GM18498 (cell line): ENCODE measurements at regions not wholly inside any gene's neighbourhood (a gene's known extent, or its start where the extent isn't known, plus 50 kb on each side); places are given as distances from the start of the nearest gene placed in this dataset.

ENCODE experiments used
- ATAC-seq: cut with Tn5 transposase; IDR thresholded peaks from one replicate; pipeline ENCODE4 v1.9.1; 2021; ENCODE audit warnings: mild to moderate bottlenecking, moderate library complexity; ENCODE audit not compliant: unreplicated experiment

- ATAC-seq = no peak
Observed at GRCh38 chr5:51902512-51902911, 519.3 kb downstream of the ISL1 start.

GRCh38 chr5:51908215-51908614 lies 525.0 kb downstream of the ISL1 start:
- ATAC-seq = no peak

- ATAC-seq = no peak
Observed at GRCh38 chr5:51944500-51945125, 561.4 kb downstream of the ISL1 start.

GRCh38 chr5:51958473-51958872 lies 575.2 kb downstream of the ISL1 start:
- ATAC-seq = no peak

- no peak for ATAC-seq
Observed at GRCh38 chr5:51960617-51961121, 577.4 kb downstream of the ISL1 start.

- ATAC-seq = no peak
Observed at GRCh38 chr5:51961154-51961562, 577.9 kb downstream of the ISL1 start.

GRCh38 chr5:51968756-51969155 lies 585.5 kb downstream of the ISL1 start:
- ATAC-seq = no peak

DNA sequence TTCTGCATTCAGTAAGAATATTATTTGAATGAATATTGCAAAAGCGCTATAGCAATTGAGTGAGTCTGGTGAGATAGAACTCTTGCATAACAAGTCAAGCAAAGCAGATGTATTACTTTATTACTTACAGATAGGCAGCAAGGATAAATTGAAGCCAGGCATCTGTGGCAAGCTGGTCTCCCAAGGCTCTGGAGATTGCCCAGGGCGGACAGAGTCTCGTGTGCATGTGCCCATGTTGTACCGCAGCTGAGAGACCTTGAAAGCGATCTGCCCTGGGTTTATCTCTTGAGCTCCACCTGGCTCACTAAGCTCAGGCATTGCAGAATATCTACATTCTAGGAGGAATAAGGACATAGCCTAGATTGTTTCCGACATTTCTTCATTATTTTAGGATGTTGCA lies 591.6 kb downstream of the ISL1 start:
- no peak for ATAC-seq

DNA sequence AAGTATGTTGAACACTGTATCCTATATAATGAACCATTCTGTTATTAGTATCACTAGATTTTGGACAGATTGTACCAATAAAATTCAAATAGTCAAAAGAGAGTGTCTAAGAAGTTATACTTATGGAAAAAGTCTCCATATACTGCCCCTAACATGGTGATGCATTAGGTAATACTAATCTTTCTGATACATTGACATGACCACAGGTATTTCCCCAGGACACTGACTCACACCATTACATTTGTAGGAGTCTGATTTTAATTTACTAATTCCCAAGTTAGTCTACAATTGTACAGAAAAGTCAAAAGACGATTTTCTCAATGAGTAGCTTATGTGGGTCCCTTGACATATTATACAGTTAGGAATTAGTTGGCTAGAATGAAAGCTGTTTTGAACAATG lies 593.8 kb downstream of the ISL1 start:
- no peak for ATAC-seq

DNA sequence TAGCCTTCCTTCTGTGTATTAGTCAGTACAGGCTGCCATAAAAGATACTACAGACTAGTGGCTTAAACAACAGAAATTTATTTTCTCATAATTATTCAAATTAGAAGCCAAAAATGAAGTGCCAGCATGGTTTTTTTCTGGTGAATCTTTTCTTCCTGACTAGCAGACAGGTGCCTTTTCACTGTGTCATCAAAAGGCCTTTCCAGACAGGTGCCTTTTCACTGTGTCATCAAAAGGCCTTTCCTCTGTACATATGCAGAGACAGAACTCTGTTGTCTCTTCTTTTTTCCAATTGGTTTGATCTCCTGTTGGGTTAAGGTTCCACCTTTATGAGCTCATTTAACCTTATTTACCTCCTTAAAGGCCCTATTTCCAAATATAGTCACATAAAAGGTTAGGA lies 599.9 kb downstream of the ISL1 start:
- no peak for ATAC-seq

GRCh38 chr5:51986733-51987132 lies 603.5 kb downstream of the ISL1 start:
- no peak for ATAC-seq

GRCh38 chr5:51987239-51987638 lies 604.0 kb downstream of the ISL1 start:
- ATAC-seq = no peak

- no peak for ATAC-seq
Observed at GRCh38 chr5:51987669-51988209, 604.5 kb downstream of the ISL1 start.

DNA sequence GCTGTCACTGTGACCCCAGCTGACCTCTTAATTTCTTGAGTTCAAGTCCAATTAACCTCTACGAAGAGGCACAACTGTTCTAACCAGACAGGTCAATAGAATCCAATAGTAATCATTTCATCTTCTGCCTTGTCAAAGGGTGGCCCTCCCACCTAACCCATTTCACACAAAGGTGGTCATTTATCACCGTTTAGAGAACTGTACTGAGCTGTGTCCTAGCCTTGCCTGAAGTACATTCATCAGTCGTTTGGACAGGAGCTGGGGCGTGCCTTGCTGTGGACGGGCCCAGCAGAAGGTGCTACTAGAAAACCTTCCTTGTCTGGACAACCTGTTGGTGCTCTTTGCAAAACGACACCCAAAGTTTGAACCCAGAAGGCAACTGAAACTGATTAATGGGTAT lies 605.4 kb downstream of the ISL1 start:
- no peak for ATAC-seq

DNA sequence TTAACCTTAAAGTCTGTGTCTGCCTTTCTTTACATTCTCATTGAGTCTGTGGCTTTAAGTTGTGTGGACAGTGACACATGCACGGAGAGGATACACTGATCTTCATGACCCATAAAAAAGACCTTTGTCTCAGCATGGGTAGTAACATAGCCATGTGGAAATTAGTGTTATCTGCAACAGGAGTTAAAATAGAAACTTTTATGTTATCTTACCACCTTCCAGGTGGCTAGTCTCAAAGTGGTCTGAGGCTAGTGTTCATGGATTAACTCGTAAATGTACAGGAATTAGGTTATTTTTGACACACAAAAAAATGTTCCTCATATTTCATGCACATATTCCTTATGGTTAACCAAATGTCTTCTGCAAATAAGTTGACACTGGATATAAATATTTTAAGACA lies 607.0 kb downstream of the ISL1 start:
- no peak for ATAC-seq

DNA sequence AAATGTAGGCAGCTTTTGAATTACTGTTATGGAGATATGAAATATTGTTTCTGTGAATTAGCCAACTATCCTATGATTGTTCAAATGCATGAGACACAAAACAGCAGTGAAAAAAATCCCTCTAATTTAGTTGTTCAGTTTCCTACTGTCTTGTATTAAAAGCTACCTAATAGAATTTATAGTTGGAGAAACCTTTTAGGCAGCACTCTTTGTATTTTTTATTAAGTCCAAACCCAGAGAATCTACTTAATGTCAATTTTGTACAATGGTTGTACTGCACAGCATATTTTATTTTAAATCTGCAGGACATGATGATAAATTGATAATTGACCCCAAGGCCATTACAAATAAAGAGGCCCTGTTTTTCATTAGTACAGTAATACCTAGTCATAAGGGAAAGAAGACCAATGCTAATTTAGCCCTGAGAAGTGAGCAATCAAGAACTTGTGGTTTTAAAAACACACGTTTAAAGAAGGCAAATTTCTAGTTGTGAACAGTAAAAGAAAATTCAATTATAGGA lies 607.5 kb downstream of the ISL1 start:
- ATAC-seq = no peak

DNA sequence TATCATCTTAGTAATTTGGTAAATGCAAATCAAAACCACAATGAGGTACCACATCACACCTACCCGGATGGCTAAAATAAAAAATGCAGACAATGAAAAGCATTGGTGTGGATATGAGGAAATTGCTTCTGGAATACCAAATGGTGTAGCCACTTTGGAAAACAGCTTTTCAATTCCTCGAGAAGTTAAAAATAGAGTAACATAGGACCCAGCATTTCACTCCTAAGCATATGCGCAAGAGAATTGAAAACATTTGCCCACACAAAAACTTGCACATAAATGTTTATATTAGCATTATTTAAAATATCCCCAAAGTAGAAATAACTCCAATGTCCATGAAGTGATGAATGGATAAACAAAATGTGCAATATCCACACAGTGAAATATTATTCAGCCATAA lies 608.7 kb downstream of the ISL1 start:
- no peak for ATAC-seq

- no peak for ATAC-seq
Observed at GRCh38 chr5:51995773-51996306, 612.6 kb downstream of the ISL1 start.

- ATAC-seq = no peak
Observed at GRCh38 chr5:51996356-51996861, 613.2 kb downstream of the ISL1 start.

DNA sequence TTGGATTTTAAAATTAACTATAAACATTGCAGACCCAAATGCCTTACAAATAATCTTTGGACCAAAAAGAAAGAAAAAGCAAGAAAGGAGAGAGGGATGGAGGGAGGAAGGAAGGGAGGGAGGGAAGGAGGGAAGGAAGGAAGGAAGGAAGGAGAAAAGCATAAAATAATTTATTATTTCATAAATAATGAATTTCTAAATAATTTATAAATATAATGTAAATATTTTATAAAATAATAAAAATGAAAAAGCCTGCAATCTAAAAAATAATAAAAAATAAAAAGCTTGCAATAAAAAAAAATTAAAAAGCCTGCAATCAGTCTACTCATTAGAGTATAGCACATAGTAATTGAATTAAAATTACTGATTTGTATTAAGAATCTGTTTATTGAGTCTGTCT lies 614.3 kb downstream of the ISL1 start:
- no peak for ATAC-seq

- no peak for ATAC-seq
Observed at GRCh38 chr5:51997949-51998348, 614.7 kb downstream of the ISL1 start.

DNA sequence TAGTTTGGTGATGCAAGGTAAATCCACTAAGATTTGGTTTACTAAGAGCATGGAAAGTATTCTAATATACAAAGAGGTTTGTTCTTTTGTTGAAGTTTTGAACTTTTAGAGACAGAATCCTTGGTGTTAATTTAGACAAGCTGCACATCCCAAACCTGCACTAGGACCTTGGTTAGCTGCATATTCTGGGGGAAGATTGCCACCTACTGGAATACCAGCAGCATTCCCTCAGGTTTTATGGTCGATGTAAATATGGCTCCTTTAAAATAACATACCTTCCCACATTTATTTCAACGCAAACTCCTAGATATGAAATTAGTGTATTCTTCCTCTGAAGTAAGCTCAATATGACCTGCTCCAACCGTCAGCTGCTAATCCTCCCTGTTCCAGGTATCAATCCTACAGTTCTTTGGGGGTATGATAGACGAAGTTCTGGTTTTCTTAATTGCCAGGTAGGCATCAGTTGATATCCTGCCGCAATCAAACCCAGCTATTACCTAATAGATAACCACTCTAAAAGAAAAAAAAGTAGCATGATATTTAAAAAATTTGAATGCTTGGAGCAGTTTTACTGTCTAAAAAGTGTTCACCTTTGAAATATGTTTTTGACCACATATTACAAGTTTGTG lies 624.1 kb downstream of the ISL1 start:
- ATAC-seq = no peak
